KMS-11 (cell line): ENCODE measurements at regions not wholly inside any gene's neighbourhood (a gene's known extent, or its start where the extent isn't known, plus 50 kb on each side); places are given as distances from the start of the nearest gene placed in this dataset.

Experiments used
- H2AFZ ChIP-seq: fragments of 200-600 bp; sonication (generic); 2 replicates; pipeline ENCODE4 v1.6.1; 2016; ENCODE audit warnings: antibody characterized with exemption, mixed run types, low read depth
- H3K27ac ChIP-seq: fragments of 200-600 bp; sonication (generic); 2 replicates; pipeline ENCODE4 v1.6.1; 2016; ENCODE audit warnings: mild to moderate bottlenecking, mixed run types
- H3K27me3 ChIP-seq: fragments of 200-600 bp; sonication (generic); 2 replicates; pipeline ENCODE4 v1.6.1; 2017; ENCODE audit warnings: mild to moderate bottlenecking, low read depth, mixed run types, moderate library complexity; ENCODE audit not compliant: insufficient read depth
- H3K36me3 ChIP-seq: fragments of 200-600 bp; sonication (generic); 2 replicates; pipeline ENCODE4 v1.6.1; 2017; ENCODE audit warnings: mild to moderate bottlenecking, mixed run types; ENCODE audit not compliant: insufficient read depth
- H3K4me1 ChIP-seq: fragments of 200-600 bp; sonication (generic); 2 replicates; pipeline ENCODE4 v1.6.1; 2016; ENCODE audit warnings: mild to moderate bottlenecking, low read depth, mixed run types; ENCODE audit not compliant: poor library complexity, severe bottlenecking
- H3K4me2 ChIP-seq: fragments of 200-600 bp; sonication (generic); 2 replicates; pipeline ENCODE4 v1.7.0; 2016; ENCODE audit warnings: mild to moderate bottlenecking, mixed run types
- H3K4me3 ChIP-seq: fragments of 200-600 bp; sonication (generic); IDR thresholded peaks from 2 replicates; pipeline ENCODE4 v1.6.1; 2017; ENCODE audit warnings: low read depth, low read length, mixed read lengths; ENCODE audit not compliant: insufficient read depth
- H3K79me2 ChIP-seq: fragments of 200-600 bp; sonication (generic); 2 replicates; pipeline ENCODE4 v1.6.1; 2016; ENCODE audit warnings: low read depth, mixed run types; ENCODE audit not compliant: insufficient read depth
- H3K9ac ChIP-seq: fragments of 200-600 bp; sonication (generic); 2 replicates; pipeline ENCODE4 v1.6.1; 2016; ENCODE audit warnings: mild to moderate bottlenecking, mixed run types
- H4K20me1 ChIP-seq: fragments of 200-600 bp; sonication (generic); 2 replicates; pipeline ENCODE4 v1.6.1; 2016; ENCODE audit warnings: mild to moderate bottlenecking, mixed run types; ENCODE audit not compliant: insufficient read depth
- CTCF ChIP-seq: fragments of 200-600 bp; sonication (generic); conservative IDR thresholded peaks from 2 replicates; pipeline ENCODE4 v1.6.1; 2017; ENCODE audit warnings: low read depth, mild to moderate bottlenecking, antibody characterized with exemption, low read length, moderate library complexity, mixed read lengths

GRCh38 chr20:63066506-63067265 lies 59.9 kb upstream of the BHLHE23 start:
- Histone ChIP-seq H2AFZ (no peak overlapping the region), H3K27me3 (peaks cover 96% of the 10 kb centered on the region), H4K20me1 (no peaks in the 10 kb centered on the region), H3K9ac (no peak overlapping the region), H3K4me2 (no peak overlapping the region), H3K4me3 (no peak overlapping the region), H3K36me3 (no peaks in the 10 kb centered on the region), H3K79me2 (no peaks in the 10 kb centered on the region), H3K27ac (no peak overlapping the region), H3K4me1 (no peaks in the 10 kb centered on the region)
- no peak for TF ChIP-seq CTCF

GRCh38 chr20:63065911-63066310 lies 59.1 kb upstream of the BHLHE23 start:
- Histone ChIP-seq H3K27ac (no peak overlapping the region), H3K4me3 (no peak overlapping the region), H3K36me3 (no peaks in the 10 kb centered on the region), H3K4me1 (no peaks in the 10 kb centered on the region), H3K27me3 (peaks cover 98% of the 10 kb centered on the region), H3K9ac (no peak overlapping the region), H4K20me1 (no peaks in the 10 kb centered on the region), H2AFZ (no peak overlapping the region), H3K79me2 (no peaks in the 10 kb centered on the region), H3K4me2 (no peak overlapping the region)
- no peak for TF ChIP-seq CTCF

- no peak overlapping the region for H3K4me2 ChIP-seq
- no peak overlapping the region for H3K27ac ChIP-seq
- H3K27me3 ChIP-seq = peaks cover 98% of the 10 kb centered on the region
- no peaks in the 10 kb centered on the region for H4K20me1 ChIP-seq
- no peaks in the 10 kb centered on the region for H3K79me2 ChIP-seq
- no peak for TF ChIP-seq CTCF
- H3K36me3 ChIP-seq = no peaks in the 10 kb centered on the region
- no peak overlapping the region for H3K4me3 ChIP-seq
- no peak overlapping the region for H3K9ac ChIP-seq
- H2AFZ ChIP-seq = no peak overlapping the region
- H3K4me1 ChIP-seq = no peaks in the 10 kb centered on the region
Measured at GRCh38 chr20:63064745-63065711, 58.3 kb upstream of the BHLHE23 start.

GRCh38 chr20:63064310-63064709 lies 57.5 kb upstream of the BHLHE23 start:
- Histone ChIP-seq H3K79me2 (no peaks in the 10 kb centered on the region), H4K20me1 (no peaks in the 10 kb centered on the region), H3K9ac (no peak overlapping the region), H3K27ac (no peak overlapping the region), H3K4me1 (no peaks in the 10 kb centered on the region), H3K4me3 (no peak overlapping the region), H3K4me2 (no peak overlapping the region), H2AFZ (no peak overlapping the region), H3K36me3 (no peaks in the 10 kb centered on the region), H3K27me3 (peaks cover 98% of the 10 kb centered on the region)
- no peak for TF ChIP-seq CTCF
